ENCODE measurements at regions not wholly inside any gene's neighbourhood (a gene's known extent, or its start where the extent isn't known, plus 50 kb on each side); places are given as distances from the start of the nearest gene placed in this dataset.

DNA sequence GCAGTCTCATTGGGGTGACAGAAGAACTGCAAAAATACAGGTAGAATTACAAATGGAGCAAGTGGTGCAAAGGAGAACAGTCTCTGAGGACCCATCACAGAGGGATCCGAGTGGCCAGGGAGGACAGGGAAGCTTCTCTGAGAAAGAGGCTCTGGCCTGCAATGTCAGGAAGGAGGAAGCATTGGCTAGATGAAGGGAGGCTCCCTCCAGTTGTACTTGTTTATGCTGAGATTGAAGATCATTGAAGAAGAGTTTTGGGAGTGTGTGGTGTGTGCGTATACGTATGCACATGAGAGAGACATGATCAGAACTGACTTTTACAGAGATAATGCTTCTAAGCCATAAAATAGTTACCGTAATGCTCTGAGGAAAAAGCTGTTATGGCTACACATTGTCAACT, 274.7 kb upstream of the FZD8 start:
- TF ChIP-seq CTCF (conservative IDR thresholded peaks at IDR 0.05; ENCODE audit: low read depth, low read length) (peak; percentile 43; the same call in 1 of the 2 replicates), EZH2 (IDR thresholded peaks at IDR 0.05; ENCODE audit: borderline replicate concordance, low read depth, low read length, poor library complexity, severe bottlenecking) (no peak)

Data from A673 (cell line).